ENCODE measurements at regions not wholly inside any gene's neighbourhood (a gene's known extent, or its start where the extent isn't known, plus 50 kb on each side); places are given as distances from the start of the nearest gene placed in this dataset.
A peak's percentile ranks its signal among the peaks of the same experiment; 100 is the strongest.

GRCh38 chr13:22412452-22412851, 741.6 kb downstream of the FGF9 start:
- H3K27ac ChIP-seq, result no peak overlapping the region
- peaks cover 0 to 54% (median 22%) of the 10 kb centered on the region in 11 donors for H3K9me3 ChIP-seq
- H3K36me3 ChIP-seq, result no peaks in the 10 kb centered on the region
- intact Hi-C loops (cut with DNase I), result no loop called here
- WGBS, 2 donors, result 88 to 94% methylated on average over 1 of the region's 1 CpG
- H3K4me3 ChIP-seq, result no peak overlapping the region
- DNase-seq, result no peak
- H3K4me1 ChIP-seq, result no peaks in the 10 kb centered on the region
- ATAC-seq, result no peak
- TF ChIP-seq, protein P1, sequence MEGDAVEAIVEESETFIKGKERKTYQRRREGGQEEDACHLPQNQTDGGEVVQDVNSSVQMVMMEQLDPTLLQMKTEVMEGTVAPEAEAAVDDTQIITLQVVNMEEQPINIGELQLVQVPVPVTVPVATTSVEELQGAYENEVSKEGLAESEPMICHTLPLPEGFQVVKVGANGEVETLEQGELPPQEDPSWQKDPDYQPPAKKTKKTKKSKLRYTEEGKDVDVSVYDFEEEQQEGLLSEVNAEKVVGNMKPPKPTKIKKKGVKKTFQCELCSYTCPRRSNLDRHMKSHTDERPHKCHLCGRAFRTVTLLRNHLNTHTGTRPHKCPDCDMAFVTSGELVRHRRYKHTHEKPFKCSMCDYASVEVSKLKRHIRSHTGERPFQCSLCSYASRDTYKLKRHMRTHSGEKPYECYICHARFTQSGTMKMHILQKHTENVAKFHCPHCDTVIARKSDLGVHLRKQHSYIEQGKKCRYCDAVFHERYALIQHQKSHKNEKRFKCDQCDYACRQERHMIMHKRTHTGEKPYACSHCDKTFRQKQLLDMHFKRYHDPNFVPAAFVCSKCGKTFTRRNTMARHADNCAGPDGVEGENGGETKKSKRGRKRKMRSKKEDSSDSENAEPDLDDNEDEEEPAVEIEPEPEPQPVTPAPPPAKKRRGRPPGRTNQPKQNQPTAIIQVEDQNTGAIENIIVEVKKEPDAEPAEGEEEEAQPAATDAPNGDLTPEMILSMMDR (IDR thresholded peaks at IDR 0.05), result no peak
- no peaks in the 10 kb centered on the region for H3K27me3 ChIP-seq

DNA sequence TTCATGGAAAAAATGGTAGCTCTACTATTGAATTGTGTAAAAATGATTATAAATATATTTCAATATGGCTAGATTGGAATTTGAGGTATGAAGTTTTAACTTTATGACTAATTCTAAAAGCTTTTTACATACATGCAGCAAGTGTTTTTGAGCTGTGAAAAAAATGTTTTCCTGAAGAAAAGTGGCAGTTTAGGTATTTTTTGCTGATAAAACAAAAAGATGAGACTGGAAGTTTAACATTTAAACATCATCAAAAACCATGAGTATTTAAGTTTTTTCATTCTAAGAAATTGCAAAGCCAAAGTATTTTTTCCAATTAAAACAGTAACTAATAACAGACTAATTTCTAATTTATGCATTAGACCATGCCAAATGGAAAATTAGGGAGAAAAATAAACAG, 751.1 kb downstream of the FGF9 start:
- H3K4me3 ChIP-seq, result no peak overlapping the region
- TF ChIP-seq, protein P1 (IDR thresholded peaks at IDR 0.05), result no peak
- DNase-seq (no peak), ATAC-seq (no peak)
- H3K9me3 ChIP-seq, result no peaks in the 10 kb centered on the region
- peaks cover 0 to 15% (median 0%) of the 10 kb centered on the region in 9 donors for H3K4me1 ChIP-seq
- no peaks in the 10 kb centered on the region for H3K27me3 ChIP-seq
- no peaks in the 10 kb centered on the region for H3K36me3 ChIP-seq
- intact Hi-C loops (cut with DNase I), result no loop called here
- no peak overlapping the region for H3K27ac ChIP-seq

DNA sequence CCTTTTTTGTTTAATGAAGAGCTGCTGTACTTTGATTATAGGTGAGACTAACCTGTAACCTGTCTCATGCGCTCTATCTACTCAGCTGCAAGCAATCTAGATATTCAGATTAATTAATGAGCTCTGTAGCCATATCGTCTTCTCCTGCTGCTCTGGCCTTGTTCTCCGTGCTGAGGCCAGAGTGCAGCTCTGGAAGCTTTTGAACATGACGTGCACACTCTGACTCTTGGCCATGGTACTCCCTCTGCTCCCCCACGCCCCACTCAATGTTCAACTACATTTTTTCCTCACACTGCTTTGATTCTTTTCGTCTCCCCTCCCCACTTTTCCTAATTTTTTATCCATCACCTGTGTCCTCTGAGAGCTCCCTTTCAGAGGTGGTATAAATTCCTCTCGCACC, 751.8 kb downstream of the FGF9 start:
- TF ChIP-seq, protein P1 (IDR thresholded peaks at IDR 0.05), result no peak
- ATAC-seq (peak in 4 of 8 donors; percentile 33 to 71 (median 58)), DNase-seq (no peak)
- Histone ChIP-seq H3K4me1 (peaks cover 0 to 22% (median 5%) of the 10 kb centered on the region in 9 donors), H3K9me3 (no peaks in the 10 kb centered on the region), H3K27me3 (no peaks in the 10 kb centered on the region), H3K36me3 (no peaks in the 10 kb centered on the region), H3K4me3 (no peak overlapping the region), H3K27ac (no peak overlapping the region)
- intact Hi-C loops (cut with DNase I), result no loop called here
- 62 to 71% methylated on average over 7 of the region's 7 CpGs for WGBS, 2 donors

DNA sequence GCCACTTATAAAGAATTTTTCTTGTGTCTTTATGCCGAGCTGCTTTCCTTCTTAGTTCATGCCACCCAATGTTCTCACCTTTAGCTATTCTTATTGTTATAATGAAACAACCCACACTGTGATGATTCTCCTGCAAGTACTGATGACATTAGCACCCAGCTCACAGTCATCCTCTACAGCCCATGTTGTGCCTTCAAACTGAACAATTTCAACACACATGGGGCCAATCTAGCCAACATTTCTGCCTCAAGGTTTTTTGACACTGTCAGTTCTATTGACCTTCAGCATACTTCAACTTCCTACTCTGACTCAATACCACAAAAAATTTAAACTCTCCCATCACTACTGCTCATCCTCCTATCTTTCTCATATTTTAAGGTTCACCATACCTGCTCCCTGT, 752.4 kb downstream of the FGF9 start:
- no peak overlapping the region for H3K27ac ChIP-seq
- TF ChIP-seq, protein P1 (IDR thresholded peaks at IDR 0.05), result no peak
- no peaks in the 10 kb centered on the region for H3K36me3 ChIP-seq
- intact Hi-C loops (cut with DNase I), result no loop called here
- no peak for DNase-seq
- H3K4me3 ChIP-seq, result no peak overlapping the region
- no peak for ATAC-seq
- H3K27me3 ChIP-seq, result no peaks in the 10 kb centered on the region
- 82 to 90% methylated on average over 1 of the region's 1 CpG for WGBS, 2 donors
- peaks cover 0 to 26% (median 10%) of the 10 kb centered on the region in 9 donors for H3K4me1 ChIP-seq
- H3K9me3 ChIP-seq, result no peaks in the 10 kb centered on the region
